Neuron (in vitro differentiated cells): ENCODE measurements at regions not wholly inside any gene's neighbourhood (a gene's known extent, or its start where the extent isn't known, plus 50 kb on each side); places are given as distances from the start of the nearest gene placed in this dataset.
"Not testable (repeated sequence)": the region's sequence is repeated elsewhere in the genome, so short reads cannot be mapped to it uniquely, and the experiment has no call there.

Source experiments
- H2AFZ ChIP-seq: one replicate; pipeline ENCODE4 v1.6.1; 2013; ENCODE audit warnings: low read depth, mild to moderate bottlenecking, inconsistent platforms, low read length, moderate library complexity
- H3K27me3 ChIP-seq: one replicate; pipeline ENCODE4 v1.6.1; 2013; ENCODE audit warnings: low read length; ENCODE audit not compliant: insufficient read depth
- H3K36me3 ChIP-seq: one replicate; pipeline ENCODE4 v1.6.1; 2013; ENCODE audit warnings: low read length; ENCODE audit not compliant: insufficient read depth
- H3K4me1 ChIP-seq: one replicate; pipeline ENCODE4 v1.6.1; 2013; ENCODE audit warnings: low read length; ENCODE audit not compliant: insufficient read depth
- H3K4me3 ChIP-seq: 2 replicates; pipeline ENCODE4 v1.5.1; 2013; ENCODE audit warnings: mild to moderate bottlenecking, low read length, moderate library complexity
- H3K9me3 ChIP-seq: one replicate; pipeline ENCODE4 v1.6.1; 2013; ENCODE audit warnings: low read length

GRCh38 chr12:107597695-107598410, 87.7 kb upstream of the PWP1 start:
- Histone ChIP-seq H3K4me1 (no peaks in the 10 kb centered on the region), H3K27me3 (no peaks in the 10 kb centered on the region), H2AFZ (no peak overlapping the region), H3K36me3 (no peaks in the 10 kb centered on the region), H3K9me3 (peaks cover 6% of the 10 kb centered on the region), H3K4me3 (no peak overlapping the region)

GRCh38 chr12:107598906-107599305, 86.7 kb upstream of the PWP1 start:
- Histone ChIP-seq H3K4me1 (no peaks in the 10 kb centered on the region), H2AFZ (no peak overlapping the region), H3K4me3 (no peak overlapping the region), H3K27me3 (no peaks in the 10 kb centered on the region), H3K36me3 (no peaks in the 10 kb centered on the region), H3K9me3 (peaks cover 1% of the 10 kb centered on the region)

- Histone ChIP-seq H3K4me1 (no peaks in the 10 kb centered on the region), H3K9me3 (no peaks in the 10 kb centered on the region), H3K27me3 (no peaks in the 10 kb centered on the region), H2AFZ (no peak overlapping the region), H3K4me3 (no peak overlapping the region), H3K36me3 (no peaks in the 10 kb centered on the region)
Measured at GRCh38 chr12:107600581-107601144, 84.9 kb upstream of the PWP1 start.

- Histone ChIP-seq H2AFZ (no peak overlapping the region), H3K4me3 (no peak overlapping the region), H3K9me3 (no peaks in the 10 kb centered on the region), H3K36me3 (no peaks in the 10 kb centered on the region), H3K4me1 (no peaks in the 10 kb centered on the region), H3K27me3 (no peaks in the 10 kb centered on the region)
Measured at GRCh38 chr12:107602446-107602845, 83.2 kb upstream of the PWP1 start.

- no peaks in the 10 kb centered on the region for H3K36me3 ChIP-seq
- no peaks in the 10 kb centered on the region for H3K9me3 ChIP-seq
- no peaks in the 10 kb centered on the region for H3K27me3 ChIP-seq
- peaks cover 11% of the 10 kb centered on the region for H3K4me1 ChIP-seq
- no peak overlapping the region for H3K4me3 ChIP-seq
- no peak overlapping the region for H2AFZ ChIP-seq
Measured at GRCh38 chr12:107605293-107605692, 80.3 kb upstream of the PWP1 start.

- Histone ChIP-seq H3K36me3 (no peaks in the 10 kb centered on the region), H3K4me3 (no peak overlapping the region), H2AFZ (no peak overlapping the region), H3K4me1 (peaks cover 14% of the 10 kb centered on the region), H3K9me3 (no peaks in the 10 kb centered on the region), H3K27me3 (no peaks in the 10 kb centered on the region)
Measured at GRCh38 chr12:107607464-107608392, 77.9 kb upstream of the PWP1 start.

- H3K4me3 ChIP-seq, H3K27me3 ChIP-seq, H3K9me3 ChIP-seq, H3K36me3 ChIP-seq, H2AFZ ChIP-seq: not testable (repeated sequence)
- H3K4me1 ChIP-seq = peaks cover 14% of the 10 kb centered on the region
Measured at GRCh38 chr12:107608779-107609178, 76.8 kb upstream of the PWP1 start.

GRCh38 chr12:107610021-107610859, 75.4 kb upstream of the PWP1 start:
- Histone ChIP-seq H3K4me3 (no peak overlapping the region), H3K36me3 (peaks cover 8% of the 10 kb centered on the region), H3K27me3 (no peaks in the 10 kb centered on the region)

GRCh38 chr12:107612508-107612907, 73.1 kb upstream of the PWP1 start:
- Histone ChIP-seq H3K27me3 (no peaks in the 10 kb centered on the region), H3K4me3 (no peak overlapping the region), H2AFZ (no peak overlapping the region), H3K36me3 (peaks cover 11% of the 10 kb centered on the region), H3K4me1 (peaks cover 14% of the 10 kb centered on the region), H3K9me3 (no peaks in the 10 kb centered on the region)

More at GRCh38 chr12:107610021-107610859, 75.4 kb upstream of the PWP1 start:
- H3K9me3 ChIP-seq = no peaks in the 10 kb centered on the region
- H3K4me1 ChIP-seq = peaks cover 14% of the 10 kb centered on the region
- H2AFZ ChIP-seq = no peak overlapping the region

- H2AFZ ChIP-seq = no peak overlapping the region
- peaks cover 38% of the 10 kb centered on the region for H3K36me3 ChIP-seq
- no peaks in the 10 kb centered on the region for H3K27me3 ChIP-seq
- H3K9me3 ChIP-seq = no peaks in the 10 kb centered on the region
- H3K4me1 ChIP-seq = peaks cover 3% of the 10 kb centered on the region
- no peak overlapping the region for H3K4me3 ChIP-seq
Measured at GRCh38 chr12:107616941-107617340, 68.7 kb upstream of the PWP1 start.

GRCh38 chr12:107618106-107618505, 67.5 kb upstream of the PWP1 start:
- H3K27me3 ChIP-seq = no peaks in the 10 kb centered on the region
- H3K4me1 ChIP-seq = no peaks in the 10 kb centered on the region
- H3K9me3 ChIP-seq = no peaks in the 10 kb centered on the region
- peaks cover 38% of the 10 kb centered on the region for H3K36me3 ChIP-seq
- no peak overlapping the region for H2AFZ ChIP-seq
- no peak overlapping the region for H3K4me3 ChIP-seq

- Histone ChIP-seq H2AFZ (no peak overlapping the region), H3K27me3 (no peaks in the 10 kb centered on the region), H3K4me1 (no peaks in the 10 kb centered on the region), H3K4me3 (no peak overlapping the region), H3K9me3 (peaks cover 4% of the 10 kb centered on the region), H3K36me3 (peaks cover 40% of the 10 kb centered on the region)
Measured at GRCh38 chr12:107619831-107620230, 65.8 kb upstream of the PWP1 start.
